Stomach smooth muscle (tissue), 2 donors: ENCODE measurements at regions not wholly inside any gene's neighbourhood (a gene's known extent, or its start where the extent isn't known, plus 50 kb on each side); places are given as distances from the start of the nearest gene placed in this dataset.

Source experiments
- H3K27ac ChIP-seq: one replicate; pipeline ENCODE4 v1.7.0; 2013; ENCODE audit warnings: mild to moderate bottlenecking, low read length, inconsistent platforms
- H3K27me3 ChIP-seq, 2 donors: one replicate each; pipeline ENCODE4 v1.7.0; 2013; ENCODE audit warnings: low read length in 2 of 2; ENCODE audit not compliant: insufficient read depth in 2 of 2, control insufficient read depth in 1 of 2
- H3K36me3 ChIP-seq, 2 donors: one replicate each; pipeline ENCODE4 v1.7.0; 2013; ENCODE audit warnings: low read length in 2 of 2; ENCODE audit not compliant: control insufficient read depth in 2 of 2, insufficient read depth in 2 of 2
- H3K4me1 ChIP-seq: one replicate; pipeline ENCODE4 v1.7.0; 2013; ENCODE audit warnings: low read length; ENCODE audit not compliant: control insufficient read depth, insufficient read depth
- H3K4me3 ChIP-seq, 2 donors: one replicate each; pipeline ENCODE4 v1.7.0; 2013; ENCODE audit warnings: low read length in 2 of 2
- H3K9ac ChIP-seq, 2 donors: one replicate each; pipeline ENCODE4 v1.7.0; 2013; ENCODE audit warnings: low read length in 2 of 2, mild to moderate bottlenecking in 1 of 2
- H3K9me3 ChIP-seq, 2 donors: one replicate each; pipeline ENCODE4 v1.7.0; 2013; ENCODE audit warnings: low read length in 2 of 2; ENCODE audit not compliant: control insufficient read depth in 2 of 2
- donor health status: healthy.
- donor health status: Pancreatic carcinoma.

DNA sequence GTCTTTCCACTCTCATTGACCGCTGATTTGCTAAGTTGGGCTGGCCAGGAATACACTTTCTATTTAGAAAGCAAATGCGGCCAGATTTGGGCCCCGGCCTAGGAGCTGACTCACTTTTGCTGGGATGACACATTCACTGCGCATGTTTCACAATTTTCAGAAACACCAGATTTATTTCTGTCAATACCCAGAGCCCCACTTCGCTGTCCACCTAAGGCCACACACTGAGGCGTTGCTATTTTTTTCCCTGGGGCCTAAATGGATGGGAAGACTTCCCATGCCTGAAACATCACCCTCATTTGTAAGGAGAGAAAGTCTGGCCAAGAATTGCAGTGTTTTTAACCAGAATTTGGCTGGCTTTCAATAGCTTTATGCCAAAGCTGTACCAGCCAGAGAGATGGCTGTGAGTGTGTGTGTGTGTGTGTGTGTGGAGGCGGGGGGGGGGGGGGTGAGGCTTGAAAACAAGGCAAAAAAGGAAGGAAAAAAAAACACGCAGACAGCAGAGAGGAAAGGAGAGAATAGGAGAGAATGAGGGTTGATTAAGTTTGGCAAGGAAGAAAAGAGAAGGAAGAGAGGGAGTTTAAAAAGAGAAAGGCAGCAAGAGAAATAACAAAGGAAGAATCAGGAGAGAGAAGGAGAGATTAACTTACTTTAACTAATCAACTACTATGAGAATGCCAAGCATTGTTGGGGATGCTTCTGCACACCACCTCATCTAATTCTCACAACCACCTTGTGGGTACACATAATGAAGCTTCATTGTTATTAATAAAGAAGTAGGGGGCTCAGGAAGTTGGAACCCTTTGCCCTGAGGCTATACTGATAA lies 261.4 kb upstream of the KLF4 start:
- H3K9ac ChIP-seq = peak overlapping the region in 1 of 2 donors; percentile 18
- peaks cover 31% of the 10 kb centered on the region for H3K4me1 ChIP-seq
- no peak overlapping the region for H3K4me3 ChIP-seq
- H3K9me3 ChIP-seq = no peaks in the 10 kb centered on the region
- peak overlapping the region; percentile 63 for H3K27ac ChIP-seq
- H3K36me3 ChIP-seq = no peaks in the 10 kb centered on the region
- H3K27me3 ChIP-seq = no peaks in the 10 kb centered on the region

DNA sequence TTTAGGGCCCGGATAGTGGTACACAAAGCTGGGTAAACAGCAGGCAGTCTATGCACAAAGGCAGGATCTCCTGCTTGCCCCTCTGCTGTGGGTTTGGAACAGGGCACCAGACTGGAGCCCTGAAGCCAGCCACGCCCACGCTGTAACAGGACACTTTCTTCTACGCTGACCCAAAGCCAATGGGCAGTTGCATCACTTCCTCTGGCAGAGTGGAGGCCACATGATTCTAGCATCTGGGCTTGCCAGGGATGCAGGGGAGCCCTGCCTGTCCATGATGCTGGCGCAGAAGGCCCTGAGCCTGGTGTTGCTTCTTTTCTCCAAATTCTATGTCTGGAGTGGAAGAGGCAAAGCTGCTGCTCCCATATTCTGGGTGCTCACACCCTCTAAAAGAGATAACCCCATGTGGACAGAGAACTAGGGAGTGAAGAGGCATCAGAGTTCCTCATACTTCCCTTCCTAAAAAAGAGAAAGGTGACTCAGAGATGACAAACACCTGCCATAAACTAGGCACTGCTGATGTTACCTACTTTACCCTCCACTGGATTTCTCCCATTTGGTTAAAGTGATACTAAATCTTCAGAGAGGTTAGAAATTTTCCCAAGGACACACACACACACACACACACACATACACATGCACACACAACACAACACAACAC lies 260.3 kb upstream of the KLF4 start:
- Histone ChIP-seq H3K27ac (peak overlapping the region; percentile 63), H3K4me1 (peaks cover 31% of the 10 kb centered on the region), H3K27me3 (no peaks in the 10 kb centered on the region), H3K4me3 (peak overlapping the region in 1 of 2 donors; percentile 31), H3K36me3 (no peaks in the 10 kb centered on the region), H3K9me3 (no peaks in the 10 kb centered on the region), H3K9ac (peak overlapping the region; percentile 18 to 29)

DNA sequence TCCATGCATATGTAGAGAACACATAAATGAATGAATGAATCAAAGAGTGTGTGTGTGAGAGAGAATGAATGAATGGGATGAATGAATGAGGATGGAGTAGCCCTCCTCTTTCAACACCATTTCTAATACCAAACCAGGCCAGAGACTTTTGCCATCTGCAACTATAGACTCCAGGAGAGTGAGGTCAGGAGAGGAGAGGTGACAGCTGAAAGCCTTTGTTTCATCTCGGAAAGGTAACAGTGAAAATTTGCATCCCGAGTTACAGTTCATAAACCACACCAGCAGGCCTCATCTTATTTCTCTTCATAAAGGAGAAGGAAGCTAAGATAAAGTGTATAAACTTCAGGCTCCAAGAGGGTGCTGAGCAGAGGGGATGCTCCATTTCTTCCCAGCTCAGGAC lies 255.3 kb upstream of the KLF4 start:
- H3K27ac ChIP-seq = no peak overlapping the region
- no peak overlapping the region for H3K4me3 ChIP-seq
- H3K9ac ChIP-seq = no peak overlapping the region
- H3K36me3 ChIP-seq = no peaks in the 10 kb centered on the region
- H3K27me3 ChIP-seq = no peaks in the 10 kb centered on the region
- H3K9me3 ChIP-seq = no peaks in the 10 kb centered on the region
- peaks cover 12% of the 10 kb centered on the region for H3K4me1 ChIP-seq

DNA sequence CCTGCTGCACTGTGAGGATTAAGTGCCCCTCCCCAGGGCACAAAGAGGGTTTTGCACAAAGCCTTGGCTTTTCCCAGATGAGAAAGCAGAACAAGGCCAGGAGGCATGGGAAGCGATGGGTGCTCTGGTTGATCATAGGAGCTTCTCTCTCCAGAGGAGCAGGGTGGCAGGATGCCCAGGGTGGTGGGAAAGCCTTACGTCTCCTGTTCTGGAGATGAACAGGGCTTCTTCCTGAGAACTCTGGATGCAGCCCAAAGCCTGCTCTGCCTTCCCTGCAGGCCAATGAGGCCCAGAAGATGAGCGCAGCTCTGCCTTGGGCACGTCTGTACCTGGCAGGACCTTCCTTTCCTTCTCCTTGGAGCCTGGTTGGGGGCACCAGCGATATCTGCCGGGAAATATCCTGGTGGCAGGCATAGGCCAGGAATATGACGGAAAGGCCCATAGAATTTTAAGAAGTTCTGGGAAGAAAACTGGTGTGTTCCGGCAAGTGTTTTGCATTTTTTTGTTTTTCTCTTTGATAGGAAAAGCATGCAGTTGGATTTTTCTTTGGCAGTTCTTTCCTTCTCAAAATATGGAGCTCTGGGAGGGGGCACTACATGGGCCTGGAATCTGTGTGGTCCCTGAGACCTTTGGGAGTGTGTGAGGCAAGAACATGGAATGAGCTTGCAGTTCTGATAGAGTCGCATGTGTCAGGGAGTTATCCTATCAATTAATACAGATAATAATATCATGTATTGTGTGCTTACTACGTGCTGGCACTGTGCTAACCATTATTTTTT lies 253.2 kb upstream of the KLF4 start:
- Histone ChIP-seq H3K4me3 (no peak overlapping the region), H3K4me1 (peaks cover 6% of the 10 kb centered on the region), H3K27me3 (no peaks in the 10 kb centered on the region), H3K9ac (no peak overlapping the region), H3K9me3 (no peaks in the 10 kb centered on the region), H3K27ac (no peak overlapping the region), H3K36me3 (no peaks in the 10 kb centered on the region)

DNA sequence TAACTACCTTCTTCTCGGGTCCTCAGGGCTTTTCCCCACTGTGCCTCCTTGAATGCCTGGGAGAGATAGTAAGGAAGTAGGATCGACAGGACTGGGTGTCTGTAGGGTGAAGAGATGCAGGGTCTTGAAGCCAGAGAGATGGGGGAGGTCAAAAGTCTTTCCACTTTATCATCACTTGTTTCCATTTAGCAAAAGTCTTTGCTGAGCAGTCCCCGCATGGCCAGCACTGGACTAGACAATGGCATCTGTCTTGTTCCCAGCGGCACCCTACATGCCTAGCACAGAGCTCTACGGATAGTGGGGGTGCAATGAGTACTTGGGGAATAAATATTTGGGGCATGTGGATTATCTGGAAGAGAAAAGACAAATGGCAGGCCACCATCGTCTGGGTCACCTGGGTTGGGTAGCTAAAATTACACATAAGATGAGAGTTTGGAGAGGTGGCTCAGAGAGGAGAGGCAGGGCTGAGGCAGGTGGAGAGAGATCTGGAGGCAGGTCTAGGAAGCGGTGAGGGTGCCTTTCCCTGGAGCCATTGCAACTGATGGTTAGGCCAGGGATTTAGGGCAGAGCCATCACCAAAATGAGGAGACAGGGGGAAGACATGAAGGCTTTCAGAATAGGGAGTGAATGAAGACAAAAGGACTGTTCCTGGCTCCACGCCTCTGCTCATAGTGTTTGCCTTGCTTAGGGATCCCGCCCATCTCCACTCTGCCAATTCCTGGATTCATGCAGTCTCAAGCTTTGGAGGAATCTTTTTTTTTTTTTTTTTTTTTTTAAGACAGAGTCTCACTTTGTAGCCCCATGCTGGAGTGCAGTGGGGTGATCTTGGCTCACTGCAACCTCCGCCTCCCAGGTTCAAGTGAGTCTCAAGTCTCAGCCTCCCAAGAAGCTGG lies 250.8 kb upstream of the KLF4 start:
- Histone ChIP-seq H3K27me3 (no peaks in the 10 kb centered on the region), H3K4me1 (peaks cover 6% of the 10 kb centered on the region), H3K9me3 (no peaks in the 10 kb centered on the region), H3K36me3 (no peaks in the 10 kb centered on the region), H3K9ac (no peak overlapping the region), H3K4me3 (no peak overlapping the region), H3K27ac (no peak overlapping the region)

DNA sequence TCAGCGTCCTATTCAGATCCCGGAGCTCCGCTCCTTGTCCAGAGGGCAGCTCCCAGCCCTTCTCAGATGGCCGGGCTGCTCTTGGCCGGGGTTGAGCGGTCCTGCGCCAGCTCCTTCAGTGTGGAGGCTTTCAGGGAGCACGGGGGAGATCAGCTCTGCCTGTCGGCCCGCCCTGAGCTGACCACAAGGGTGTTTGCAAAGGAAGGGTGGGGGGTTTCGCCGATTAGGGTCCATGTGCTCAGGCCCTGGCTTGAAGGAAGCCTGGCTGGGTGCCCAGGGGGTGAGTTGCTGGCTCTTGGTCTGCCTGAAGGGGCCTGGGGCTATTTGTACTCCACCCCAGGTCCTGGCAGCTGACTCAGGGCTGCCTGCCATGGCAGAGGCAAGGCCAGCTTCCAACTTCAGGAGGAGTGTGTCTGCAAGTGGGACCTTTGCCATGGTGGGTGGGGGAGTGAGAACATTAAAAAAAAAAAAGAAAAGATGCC lies 250.1 kb upstream of the KLF4 start:
- Histone ChIP-seq H3K27me3 (no peaks in the 10 kb centered on the region), H3K27ac (no peak overlapping the region), H3K9ac (no peak overlapping the region), H3K4me1 (peaks cover 6% of the 10 kb centered on the region), H3K9me3 (no peaks in the 10 kb centered on the region), H3K36me3 (no peaks in the 10 kb centered on the region), H3K4me3 (no peak overlapping the region)

DNA sequence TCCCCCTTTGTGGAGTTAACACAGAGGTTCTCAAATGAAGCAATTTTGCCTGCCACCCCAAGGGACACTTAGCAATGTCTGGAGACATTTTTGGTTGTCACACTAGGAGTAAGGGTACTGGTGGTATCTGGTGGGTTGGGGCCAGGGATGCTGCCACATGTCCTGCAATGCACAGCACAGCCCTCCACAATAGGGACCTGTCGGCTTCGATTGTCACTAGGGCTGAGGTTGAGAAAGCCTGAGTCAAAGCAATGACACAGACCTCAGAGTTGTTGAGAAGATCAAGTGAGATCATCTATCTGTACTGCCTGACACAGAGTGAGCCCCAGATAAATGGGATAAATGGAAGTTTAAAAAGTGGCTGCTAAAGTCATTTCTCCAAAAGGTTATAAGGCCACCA lies 249.2 kb upstream of the KLF4 start:
- no peaks in the 10 kb centered on the region for H3K27me3 ChIP-seq
- H3K9me3 ChIP-seq = no peaks in the 10 kb centered on the region
- peaks cover 9% of the 10 kb centered on the region for H3K4me1 ChIP-seq
- no peak overlapping the region for H3K4me3 ChIP-seq
- H3K9ac ChIP-seq = peak overlapping the region in 1 of 2 donors; percentile 21
- H3K36me3 ChIP-seq = no peaks in the 10 kb centered on the region
- no peak overlapping the region for H3K27ac ChIP-seq

DNA sequence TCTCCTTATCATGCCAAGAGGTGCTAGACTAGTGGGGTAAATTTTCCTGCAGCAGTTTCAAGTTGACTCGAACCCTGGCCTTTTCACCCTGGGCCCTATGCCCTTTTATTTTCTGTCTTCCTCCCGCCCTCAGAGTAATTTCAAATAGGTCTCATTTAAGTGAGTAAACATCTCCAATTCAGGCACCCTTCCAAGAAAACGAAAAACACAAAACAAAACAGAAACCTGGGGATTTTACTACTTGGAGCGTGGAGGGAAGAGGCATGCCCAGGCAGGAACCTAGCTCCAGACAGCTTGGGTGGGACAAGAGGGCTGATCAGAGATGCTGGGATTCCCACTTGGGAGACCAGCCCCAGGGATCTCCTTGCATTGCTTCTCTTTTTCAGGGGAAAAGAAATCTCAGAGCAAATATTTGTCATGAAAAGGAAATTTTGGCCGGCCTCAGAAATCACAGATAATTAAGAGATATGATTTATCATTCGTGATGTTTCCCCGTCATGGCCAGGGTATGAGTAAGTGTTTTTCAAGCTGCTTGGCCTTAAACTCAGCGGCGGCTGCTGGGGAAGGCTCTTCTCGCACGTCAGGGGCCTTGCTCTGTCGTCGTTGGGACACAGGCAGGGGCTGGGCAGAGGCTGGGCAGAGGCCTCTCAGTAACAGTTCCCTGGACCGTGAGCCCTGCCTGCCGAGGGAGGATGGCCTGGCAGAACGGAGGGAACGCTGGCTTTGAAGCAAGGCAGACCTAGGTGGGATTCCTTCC lies 248.6 kb upstream of the KLF4 start:
- no peaks in the 10 kb centered on the region for H3K9me3 ChIP-seq
- no peak overlapping the region for H3K4me3 ChIP-seq
- no peaks in the 10 kb centered on the region for H3K27me3 ChIP-seq
- no peak overlapping the region for H3K27ac ChIP-seq
- peak overlapping the region in 1 of 2 donors; percentile 21 for H3K9ac ChIP-seq
- peaks cover 15% of the 10 kb centered on the region for H3K4me1 ChIP-seq
- H3K36me3 ChIP-seq = no peaks in the 10 kb centered on the region

DNA sequence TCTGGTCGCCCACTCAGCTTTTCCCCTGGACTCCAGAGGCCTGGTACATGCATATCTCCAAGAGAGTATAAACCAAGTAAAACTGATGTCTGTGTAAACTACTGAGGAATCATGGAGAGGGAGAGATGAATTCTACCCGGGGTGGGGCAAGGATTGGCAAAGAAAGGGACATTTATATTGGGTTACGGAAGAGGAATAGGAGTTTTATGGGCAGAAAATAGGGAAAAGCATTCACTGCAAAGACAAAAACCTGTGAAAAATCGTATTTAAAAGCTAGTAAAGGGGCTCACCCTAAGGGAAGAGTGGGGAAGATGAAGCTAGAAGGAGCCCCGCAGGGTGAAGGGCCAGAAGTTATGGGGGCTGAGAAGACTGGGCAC lies 248.0 kb upstream of the KLF4 start:
- no peaks in the 10 kb centered on the region for H3K27me3 ChIP-seq
- H3K9me3 ChIP-seq = no peaks in the 10 kb centered on the region
- no peak overlapping the region for H3K4me3 ChIP-seq
- H3K4me1 ChIP-seq = peaks cover 20% of the 10 kb centered on the region
- H3K36me3 ChIP-seq = no peaks in the 10 kb centered on the region
- H3K9ac ChIP-seq = no peak overlapping the region
- H3K27ac ChIP-seq = no peak overlapping the region
